Cardiac muscle cell (in vitro differentiated cells and primary cell): ENCODE measurements at regions not wholly inside any gene's neighbourhood (a gene's known extent, or its start where the extent isn't known, plus 50 kb on each side); places are given as distances from the start of the nearest gene placed in this dataset.

Experiments
- DNase-seq, 2 donors: peaks; one replicate each; pipeline versions ENCODE4 v3.0.0 to v3.0.0-alpha.2; 2010 to 2017; ENCODE audit warnings: low read depth in 1 of 2, low spot score in 1 of 2
- H3K27ac ChIP-seq: fragments of 200-600 bp; sonication (generic); 2 replicates; pipeline ENCODE4 v1.5.1; 2016
- H3K27me3 ChIP-seq: fragments of 200-600 bp; sonication (generic); 2 replicates; pipeline ENCODE4 v1.6.0; 2016; ENCODE audit warnings: control low read depth
- H3K36me3 ChIP-seq: fragments of 200-600 bp; sonication (generic); 2 replicates; pipeline ENCODE4 v1.5.1; 2016; ENCODE audit warnings: control low read depth
- H3K4me1 ChIP-seq: fragments of 200-600 bp; sonication (generic); 2 replicates; pipeline ENCODE4 v1.8.1; 2017; ENCODE audit warnings: low read depth, mild to moderate bottlenecking, mixed run types
- H3K4me3 ChIP-seq: fragments of 200-600 bp; sonication (generic); 2 replicates; pipeline ENCODE4 v1.5.1; 2016; ENCODE audit warnings: mild to moderate bottlenecking
- H3K9me3 ChIP-seq: fragments of 200-600 bp; sonication (generic); 2 replicates; pipeline ENCODE4 v1.5.1; 2017; ENCODE audit warnings: low read depth, mild to moderate bottlenecking, control low read depth
- CTCF ChIP-seq: IDR thresholded peaks from 2 replicates; pipeline ENCODE4 v1.5.1; 2012; ENCODE audit warnings: low read depth, mild to moderate bottlenecking, low read length

GRCh38 chr15:88707771-88708654, 69.2 kb downstream of the ISG20 start:
- Histone ChIP-seq H3K27me3 (peaks cover 92% of the 10 kb centered on the region), H3K9me3 (no peaks in the 10 kb centered on the region), H3K36me3 (no peaks in the 10 kb centered on the region), H3K27ac (no peak overlapping the region), H3K4me3 (no peak overlapping the region), H3K4me1 (no peaks in the 10 kb centered on the region)
- no peak for TF ChIP-seq CTCF
- peak in 1 of 2 donors; percentile 20 for DNase-seq

- Histone ChIP-seq H3K27ac (no peak overlapping the region), H3K4me1 (no peaks in the 10 kb centered on the region), H3K27me3 (peaks cover 92% of the 10 kb centered on the region), H3K4me3 (no peak overlapping the region), H3K36me3 (no peaks in the 10 kb centered on the region), H3K9me3 (no peaks in the 10 kb centered on the region)
- DNase-seq = no peak
- no peak for TF ChIP-seq CTCF
Observed at GRCh38 chr15:88708655-88709054, 69.8 kb downstream of the ISG20 start.

- DNase-seq = no peak
- Histone ChIP-seq H3K27ac (no peak overlapping the region), H3K9me3 (no peaks in the 10 kb centered on the region), H3K36me3 (no peaks in the 10 kb centered on the region), H3K4me3 (no peak overlapping the region), H3K27me3 (peaks cover 78% of the 10 kb centered on the region), H3K4me1 (no peaks in the 10 kb centered on the region)
- no peak for TF ChIP-seq CTCF
Observed at GRCh38 chr15:88710027-88710715, 71.4 kb downstream of the ISG20 start.

GRCh38 chr15:88711806-88712205, 73.0 kb downstream of the ISG20 start:
- no peak for DNase-seq
- Histone ChIP-seq H3K4me1 (no peaks in the 10 kb centered on the region), H3K36me3 (no peaks in the 10 kb centered on the region), H3K27ac (no peak overlapping the region), H3K27me3 (peaks cover 61% of the 10 kb centered on the region), H3K9me3 (no peaks in the 10 kb centered on the region), H3K4me3 (no peak overlapping the region)
- no peak for TF ChIP-seq CTCF

GRCh38 chr15:88714782-88715372, 76.1 kb downstream of the ISG20 start:
- no peak overlapping the region for H3K27ac ChIP-seq
- TF ChIP-seq CTCF = no peak
- DNase-seq = no peak
- no peak overlapping the region for H3K4me3 ChIP-seq
- no peaks in the 10 kb centered on the region for H3K36me3 ChIP-seq
- H3K9me3 ChIP-seq = no peaks in the 10 kb centered on the region
- peaks cover 31% of the 10 kb centered on the region for H3K27me3 ChIP-seq
- no peaks in the 10 kb centered on the region for H3K4me1 ChIP-seq
